ENCODE measurements at regions not wholly inside any gene's neighbourhood (a gene's known extent, or its start where the extent isn't known, plus 50 kb on each side); places are given as distances from the start of the nearest gene placed in this dataset.
"Not testable (repeated sequence)": the region's sequence is repeated elsewhere in the genome, so short reads cannot be mapped to it uniquely, and the experiment has no call there.

GRCh38 chr14:105621479-105622328 lies 95.3 kb downstream of the TMEM121 start:
- TF ChIP-seq POLR2A (IDR thresholded peaks at IDR 0.05; ENCODE audit: low read depth, low read length); TAF1 (IDR thresholded peaks at IDR 0.05; ENCODE audit: borderline replicate concordance, low read depth, low read length); POLR2AphosphoS5 (IDR thresholded peaks at IDR 0.05; ENCODE audit: low read depth, low read length): not testable (repeated sequence)
